ENCODE measurements at regions not wholly inside any gene's neighbourhood (a gene's known extent, or its start where the extent isn't known, plus 50 kb on each side); places are given as distances from the start of the nearest gene placed in this dataset.

- no peak for TF ChIP-seq CTCF (IDR thresholded peaks at IDR 0.05; ENCODE audit: low read depth, low read length, missing control alignments)
- no peak for DNase-seq (ENCODE audit: extremely low read depth, low read depth)
Measured at GRCh38 chrY:15552074-15552473, 1027.7 kb downstream of the NLGN4Y start.

GRCh38 chrY:15554991-15555390 is 1030.7 kb downstream of the NLGN4Y start:
- TF ChIP-seq CTCF (IDR thresholded peaks at IDR 0.05; ENCODE audit: low read depth, low read length, missing control alignments): no peak
- no peak for DNase-seq (ENCODE audit: extremely low read depth, low read depth)
- no peak overlapping the region for H3K4me3 ChIP-seq (replicated peaks; ENCODE audit: low read depth, low read length)

More at GRCh38 chrY:15552074-15552473, 1027.7 kb downstream of the NLGN4Y start:
- no peak overlapping the region for H3K4me3 ChIP-seq (replicated peaks; ENCODE audit: low read depth, low read length)

GRCh38 chrY:15559169-15559568 is 1034.8 kb downstream of the NLGN4Y start:
- no peak for TF ChIP-seq CTCF (IDR thresholded peaks at IDR 0.05; ENCODE audit: low read depth, low read length, missing control alignments)
- no peak for DNase-seq (ENCODE audit: extremely low read depth, low read depth)

GRCh38 chrY:15560840-15561239 is 1036.5 kb downstream of the NLGN4Y start:
- no peak for DNase-seq (ENCODE audit: extremely low read depth, low read depth)
- TF ChIP-seq CTCF (IDR thresholded peaks at IDR 0.05; ENCODE audit: low read depth, low read length, missing control alignments): no peak

More at GRCh38 chrY:15559169-15559568, 1034.8 kb downstream of the NLGN4Y start:
- no peak overlapping the region for H3K4me3 ChIP-seq (replicated peaks; ENCODE audit: low read depth, low read length)

GRCh38 chrY:15561501-15562289 is 1037.4 kb downstream of the NLGN4Y start:
- DNase-seq (ENCODE audit: extremely low read depth, low read depth): no peak
- H3K4me3 ChIP-seq (replicated peaks; ENCODE audit: low read depth, low read length): no peak overlapping the region
- no peak for TF ChIP-seq CTCF (IDR thresholded peaks at IDR 0.05; ENCODE audit: low read depth, low read length, missing control alignments)

More at GRCh38 chrY:15560840-15561239, 1036.5 kb downstream of the NLGN4Y start:
- H3K4me3 ChIP-seq (replicated peaks; ENCODE audit: low read depth, low read length): no peak overlapping the region

GRCh38 chrY:15577886-15578285 is 1053.6 kb downstream of the NLGN4Y start:
- H3K4me3 ChIP-seq (replicated peaks; ENCODE audit: low read depth, low read length): no peak overlapping the region
- DNase-seq (ENCODE audit: extremely low read depth, low read depth): no peak
- TF ChIP-seq CTCF (IDR thresholded peaks at IDR 0.05; ENCODE audit: low read depth, low read length, missing control alignments): no peak
